ENCODE measurements at regions not wholly inside any gene's neighbourhood (a gene's known extent, or its start where the extent isn't known, plus 50 kb on each side); places are given as distances from the start of the nearest gene placed in this dataset.

DNA sequence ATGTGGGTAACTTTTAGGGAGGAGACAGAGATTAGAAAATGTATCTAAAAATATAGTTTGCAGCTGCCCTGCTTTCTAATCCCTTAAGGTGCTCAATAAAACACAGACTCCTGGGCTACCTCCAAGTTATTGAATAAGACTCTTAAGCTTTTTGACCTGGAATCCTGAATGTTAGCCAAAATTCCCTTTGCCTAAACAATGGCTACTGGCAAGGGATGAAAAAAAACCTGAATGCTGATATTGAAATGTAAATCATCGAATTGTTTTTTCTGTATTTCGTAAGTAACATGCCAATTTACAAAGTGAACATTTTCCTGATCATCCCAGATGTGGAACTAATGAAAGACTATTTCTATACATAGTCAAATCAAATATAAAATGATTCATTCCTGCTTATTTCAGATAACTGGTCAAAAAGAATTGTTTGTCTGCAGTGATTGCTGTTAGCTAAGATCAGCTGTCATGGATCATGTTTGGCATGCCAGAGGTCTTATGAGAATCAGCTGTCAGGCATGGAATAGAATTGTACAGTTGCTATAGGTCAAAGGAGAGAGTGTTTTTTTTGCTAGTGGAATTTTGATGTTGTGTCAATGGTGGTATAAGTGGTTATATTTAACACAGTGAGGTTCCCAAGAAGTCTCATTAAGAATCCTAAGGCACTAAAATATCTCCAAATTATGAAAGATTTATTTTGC lies 363.6 kb upstream of the CWC22 start:
- ChIA-PET POLR2A (no interaction called here), CTCF (interaction anchor here (0.6 kb wide), 1 partner anchor 384 kb away, joined by 3 read pairs; no protein-coding TSS in a partner anchor)
- Histone ChIP-seq H3K9me3 (ENCODE audit: control insufficient read depth, insufficient read depth, low read depth, low read length) (no peaks in the 10 kb centered on the region), H3K36me3 (ENCODE audit: control insufficient read depth in 2 of 2, insufficient read depth in 1 of 2, low read length in 2 of 2) (no peaks in the 10 kb centered on the region), H3K4me1 (ENCODE audit: control insufficient read depth, insufficient read depth, low read length) (peaks cover 11% of the 10 kb centered on the region; the same call in 1 of the 2 replicates), H3K27ac (ENCODE audit: extremely low read depth, low read depth, low read length) (no peak overlapping the region), H3K4me3 (ENCODE audit: low read depth, low read length) (no peak overlapping the region)
- TF ChIP-seq ZEB2 (tag by site-specific recombination; IDR thresholded peaks at IDR 0.05): no peak
- no peak for TF ChIP-seq ZNF768 (tag by site-specific recombination; IDR thresholded peaks at IDR 0.05)
- TF ChIP-seq, protein P1, sequence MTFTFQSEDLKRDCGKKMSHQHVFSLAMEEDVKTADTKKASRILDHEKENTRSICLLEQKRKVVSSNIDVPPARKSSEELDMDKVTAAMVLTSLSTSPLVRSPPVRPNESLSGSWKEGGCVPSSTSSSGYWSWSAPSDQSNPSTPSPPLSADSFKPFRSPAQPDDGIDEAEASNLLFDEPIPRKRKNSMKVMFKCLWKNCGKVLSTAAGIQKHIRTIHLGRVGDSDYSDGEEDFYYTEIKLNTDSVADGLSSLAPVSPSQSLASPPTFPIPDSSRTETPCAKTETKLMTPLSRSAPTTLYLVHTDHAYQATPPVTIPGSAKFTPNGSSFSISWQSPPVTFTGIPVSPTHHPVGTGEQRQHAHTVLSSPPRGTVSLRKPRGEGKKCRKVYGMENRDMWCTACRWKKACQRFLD (tag by site-specific recombination; IDR thresholded peaks at IDR 0.05): no peak
- TF ChIP-seq ZNF239 (tag by site-specific recombination; IDR thresholded peaks at IDR 0.05): no peak
- no peak for TF ChIP-seq HOXC10 (CRISPR knock-in tag; IDR thresholded peaks at IDR 0.05)
- no peak for TF ChIP-seq ELK4 (IDR thresholded peaks at IDR 0.05; ENCODE audit: borderline replicate concordance, low read depth, low read length)
- no peak for TF ChIP-seq ZNF830 (tag by site-specific recombination; IDR thresholded peaks at IDR 0.05; ENCODE audit: low read depth)
- TF ChIP-seq, protein P2, sequence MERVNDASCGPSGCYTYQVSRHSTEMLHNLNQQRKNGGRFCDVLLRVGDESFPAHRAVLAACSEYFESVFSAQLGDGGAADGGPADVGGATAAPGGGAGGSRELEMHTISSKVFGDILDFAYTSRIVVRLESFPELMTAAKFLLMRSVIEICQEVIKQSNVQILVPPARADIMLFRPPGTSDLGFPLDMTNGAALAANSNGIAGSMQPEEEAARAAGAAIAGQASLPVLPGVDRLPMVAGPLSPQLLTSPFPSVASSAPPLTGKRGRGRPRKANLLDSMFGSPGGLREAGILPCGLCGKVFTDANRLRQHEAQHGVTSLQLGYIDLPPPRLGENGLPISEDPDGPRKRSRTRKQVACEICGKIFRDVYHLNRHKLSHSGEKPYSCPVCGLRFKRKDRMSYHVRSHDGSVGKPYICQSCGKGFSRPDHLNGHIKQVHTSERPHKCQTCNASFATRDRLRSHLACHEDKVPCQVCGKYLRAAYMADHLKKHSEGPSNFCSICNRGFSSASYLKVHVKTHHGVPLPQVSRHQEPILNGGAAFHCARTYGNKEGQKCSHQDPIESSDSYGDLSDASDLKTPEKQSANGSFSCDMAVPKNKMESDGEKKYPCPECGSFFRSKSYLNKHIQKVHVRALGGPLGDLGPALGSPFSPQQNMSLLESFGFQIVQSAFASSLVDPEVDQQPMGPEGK (tag by site-specific recombination; IDR thresholded peaks at IDR 0.05): no peak
- TF ChIP-seq, protein P3, sequence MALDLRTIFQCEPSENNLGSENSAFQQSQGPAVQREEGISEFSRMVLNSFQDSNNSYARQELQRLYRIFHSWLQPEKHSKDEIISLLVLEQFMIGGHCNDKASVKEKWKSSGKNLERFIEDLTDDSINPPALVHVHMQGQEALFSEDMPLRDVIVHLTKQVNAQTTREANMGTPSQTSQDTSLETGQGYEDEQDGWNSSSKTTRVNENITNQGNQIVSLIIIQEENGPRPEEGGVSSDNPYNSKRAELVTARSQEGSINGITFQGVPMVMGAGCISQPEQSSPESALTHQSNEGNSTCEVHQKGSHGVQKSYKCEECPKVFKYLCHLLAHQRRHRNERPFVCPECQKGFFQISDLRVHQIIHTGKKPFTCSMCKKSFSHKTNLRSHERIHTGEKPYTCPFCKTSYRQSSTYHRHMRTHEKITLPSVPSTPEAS (tag by site-specific recombination; IDR thresholded peaks at IDR 0.05): no peak
- no peak for TF ChIP-seq ZFP41 (tag by site-specific recombination; IDR thresholded peaks at IDR 0.05; ENCODE audit: borderline replicate concordance)
- no peak for TF ChIP-seq SP3 (tag by site-specific recombination; IDR thresholded peaks at IDR 0.05)
- no peak for TF ChIP-seq ZXDB (tag by site-specific recombination; IDR thresholded peaks at IDR 0.05)
- TF ChIP-seq ZNF335 (tag by site-specific recombination; conservative IDR thresholded peaks at IDR 0.05): no peak
- TF ChIP-seq KLF17 (tag by site-specific recombination; IDR thresholded peaks at IDR 0.05): no peak
- no peak for TF ChIP-seq SP7 (tag by site-specific recombination; IDR thresholded peaks at IDR 0.05)
- no peak for TF ChIP-seq ZSCAN30 (tag by site-specific recombination; IDR thresholded peaks at IDR 0.05)
- TF ChIP-seq GFI1B (tag by site-specific recombination; IDR thresholded peaks at IDR 0.05): no peak
- no peak for TF ChIP-seq YY1 (tag by site-specific recombination; IDR thresholded peaks at IDR 0.05)

- Histone ChIP-seq H3K27ac (ENCODE audit: extremely low read depth, low read depth, low read length) (no peak overlapping the region), H3K36me3 (ENCODE audit: control insufficient read depth in 2 of 2, insufficient read depth in 1 of 2, low read length in 2 of 2) (no peaks in the 10 kb centered on the region), H3K9me3 (ENCODE audit: control insufficient read depth, insufficient read depth, low read depth, low read length) (no peaks in the 10 kb centered on the region), H3K4me3 (ENCODE audit: low read depth, low read length) (no peak overlapping the region), H3K4me1 (ENCODE audit: control insufficient read depth, insufficient read depth, low read length) (peaks cover 5% of the 10 kb centered on the region; the same call in 1 of the 2 replicates)
- TF ChIP-seq, protein P4, sequence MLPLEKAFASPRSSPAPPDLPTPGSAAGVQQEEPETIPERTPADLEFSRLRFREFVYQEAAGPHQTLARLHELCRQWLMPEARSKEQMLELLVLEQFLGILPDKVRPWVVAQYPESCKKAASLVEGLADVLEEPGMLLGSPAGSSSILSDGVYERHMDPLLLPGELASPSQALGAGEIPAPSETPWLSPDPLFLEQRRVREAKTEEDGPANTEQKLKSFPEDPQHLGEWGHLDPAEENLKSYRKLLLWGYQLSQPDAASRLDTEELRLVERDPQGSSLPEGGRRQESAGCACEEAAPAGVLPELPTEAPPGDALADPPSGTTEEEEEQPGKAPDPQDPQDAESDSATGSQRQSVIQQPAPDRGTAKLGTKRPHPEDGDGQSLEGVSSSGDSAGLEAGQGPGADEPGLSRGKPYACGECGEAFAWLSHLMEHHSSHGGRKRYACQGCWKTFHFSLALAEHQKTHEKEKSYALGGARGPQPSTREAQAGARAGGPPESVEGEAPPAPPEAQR (tag by site-specific recombination; IDR thresholded peaks at IDR 0.05): no peak
- TF ChIP-seq ZNF155 (tag by site-specific recombination; IDR thresholded peaks at IDR 0.05): no peak
- no peak for TF ChIP-seq ZNF639 (tag by site-specific recombination; IDR thresholded peaks at IDR 0.05)
- no peak for TF ChIP-seq ZNF112 (tag by site-specific recombination; IDR thresholded peaks at IDR 0.05)
- TF ChIP-seq ZNF747 (tag by site-specific recombination; IDR thresholded peaks at IDR 0.05): no peak
- TF ChIP-seq ZNF473 (tag by site-specific recombination; IDR thresholded peaks at IDR 0.05): no peak
- TF ChIP-seq ZNF274 (IDR thresholded peaks at IDR 0.05; ENCODE audit: low read length): no peak
- TF ChIP-seq ZNF274 (tag by site-specific recombination; IDR thresholded peaks at IDR 0.05; ENCODE audit: borderline replicate concordance): no peak
- no peak for TF ChIP-seq ZNF391 (tag by site-specific recombination; IDR thresholded peaks at IDR 0.05; ENCODE audit: borderline replicate concordance, low read depth)
- POLR2A ChIA-PET: no interaction called here
- CTCF ChIA-PET: no interaction called here
Measured at GRCh38 chr2:180368881-180369280, 361.8 kb upstream of the CWC22 start.
